ENCODE measurements at regions not wholly inside any gene's neighbourhood (a gene's known extent, or its start where the extent isn't known, plus 50 kb on each side); places are given as distances from the start of the nearest gene placed in this dataset.

DNA sequence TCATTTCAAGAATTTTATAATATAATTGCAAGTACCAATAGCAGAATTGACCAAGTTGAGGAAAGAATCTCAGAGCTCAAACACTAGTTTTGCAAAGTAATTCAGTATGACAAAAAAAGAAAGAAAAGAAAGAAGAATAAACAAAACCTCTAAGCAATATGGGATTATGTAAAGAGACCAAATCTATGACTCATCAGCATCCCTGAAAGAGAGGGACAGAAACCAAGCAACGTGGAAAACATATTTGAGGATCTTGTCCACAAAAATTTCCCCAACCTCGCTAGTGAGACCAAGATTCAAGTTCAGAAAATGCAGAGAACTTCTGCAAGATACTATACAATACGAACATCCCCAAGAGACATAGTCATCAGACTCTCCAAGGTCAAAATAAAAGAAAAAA lies 203.7 kb upstream of the DDI1 start:
- DNase-seq (ENCODE audit: low read depth), result no peak
- no peak overlapping the region for H3K4me3 ChIP-seq (ENCODE audit: control insufficient read depth, low read depth, low read length)
- TF ChIP-seq, protein P1, sequence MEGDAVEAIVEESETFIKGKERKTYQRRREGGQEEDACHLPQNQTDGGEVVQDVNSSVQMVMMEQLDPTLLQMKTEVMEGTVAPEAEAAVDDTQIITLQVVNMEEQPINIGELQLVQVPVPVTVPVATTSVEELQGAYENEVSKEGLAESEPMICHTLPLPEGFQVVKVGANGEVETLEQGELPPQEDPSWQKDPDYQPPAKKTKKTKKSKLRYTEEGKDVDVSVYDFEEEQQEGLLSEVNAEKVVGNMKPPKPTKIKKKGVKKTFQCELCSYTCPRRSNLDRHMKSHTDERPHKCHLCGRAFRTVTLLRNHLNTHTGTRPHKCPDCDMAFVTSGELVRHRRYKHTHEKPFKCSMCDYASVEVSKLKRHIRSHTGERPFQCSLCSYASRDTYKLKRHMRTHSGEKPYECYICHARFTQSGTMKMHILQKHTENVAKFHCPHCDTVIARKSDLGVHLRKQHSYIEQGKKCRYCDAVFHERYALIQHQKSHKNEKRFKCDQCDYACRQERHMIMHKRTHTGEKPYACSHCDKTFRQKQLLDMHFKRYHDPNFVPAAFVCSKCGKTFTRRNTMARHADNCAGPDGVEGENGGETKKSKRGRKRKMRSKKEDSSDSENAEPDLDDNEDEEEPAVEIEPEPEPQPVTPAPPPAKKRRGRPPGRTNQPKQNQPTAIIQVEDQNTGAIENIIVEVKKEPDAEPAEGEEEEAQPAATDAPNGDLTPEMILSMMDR (IDR thresholded peaks at IDR 0.05; ENCODE audit: control insufficient read depth, insufficient read depth, low read depth, low read length, missing control alignments), result no peak

DNA sequence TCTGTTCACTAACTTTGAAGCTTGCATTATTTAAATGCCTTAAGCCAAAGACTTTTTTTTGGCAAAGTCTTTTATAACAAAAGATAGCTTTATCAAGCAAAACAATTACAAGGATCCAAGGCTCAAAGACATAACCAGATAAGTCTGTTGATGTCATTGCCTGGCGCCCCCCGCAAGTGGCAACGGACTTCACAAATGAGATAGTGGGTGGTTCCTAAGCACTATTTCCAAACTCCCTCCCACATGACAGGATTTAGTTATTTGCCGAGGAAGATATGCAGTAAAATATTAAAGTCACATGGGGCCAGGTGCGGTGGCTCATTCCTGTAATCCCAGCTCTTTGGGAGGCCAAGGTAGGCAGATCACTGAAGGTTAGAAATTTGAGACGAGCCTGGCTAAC lies 194.2 kb upstream of the DDI1 start:
- no peak overlapping the region for H3K4me3 ChIP-seq (ENCODE audit: control insufficient read depth, low read depth, low read length)
- TF ChIP-seq, protein P1 (IDR thresholded peaks at IDR 0.05; ENCODE audit: control insufficient read depth, insufficient read depth, low read depth, low read length, missing control alignments), result no peak
- DNase-seq (ENCODE audit: low read depth), result no peak

DNA sequence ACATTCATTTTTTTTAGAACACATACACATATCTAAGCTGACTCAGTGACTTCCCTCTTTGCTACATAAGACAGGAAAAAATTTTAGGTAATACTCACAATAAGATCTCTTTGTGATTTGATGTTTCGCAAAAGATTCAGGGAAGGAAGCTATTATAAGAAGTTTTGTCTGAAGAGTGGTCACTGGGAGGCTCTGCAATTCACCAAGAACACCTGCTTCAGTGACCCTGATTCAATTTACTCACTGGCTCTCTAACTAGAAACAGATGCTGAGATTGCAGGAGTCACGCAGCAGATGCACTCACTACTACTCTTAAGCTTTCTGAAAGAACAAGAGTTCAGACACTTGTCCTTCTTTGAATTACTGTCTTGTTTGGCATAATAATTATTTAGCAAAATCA lies 193.6 kb upstream of the DDI1 start:
- TF ChIP-seq, protein P1 (IDR thresholded peaks at IDR 0.05; ENCODE audit: control insufficient read depth, insufficient read depth, low read depth, low read length, missing control alignments), result no peak
- no peak overlapping the region for H3K4me3 ChIP-seq (ENCODE audit: control insufficient read depth, low read depth, low read length)
- peak; percentile 53 for DNase-seq (ENCODE audit: low read depth)

DNA sequence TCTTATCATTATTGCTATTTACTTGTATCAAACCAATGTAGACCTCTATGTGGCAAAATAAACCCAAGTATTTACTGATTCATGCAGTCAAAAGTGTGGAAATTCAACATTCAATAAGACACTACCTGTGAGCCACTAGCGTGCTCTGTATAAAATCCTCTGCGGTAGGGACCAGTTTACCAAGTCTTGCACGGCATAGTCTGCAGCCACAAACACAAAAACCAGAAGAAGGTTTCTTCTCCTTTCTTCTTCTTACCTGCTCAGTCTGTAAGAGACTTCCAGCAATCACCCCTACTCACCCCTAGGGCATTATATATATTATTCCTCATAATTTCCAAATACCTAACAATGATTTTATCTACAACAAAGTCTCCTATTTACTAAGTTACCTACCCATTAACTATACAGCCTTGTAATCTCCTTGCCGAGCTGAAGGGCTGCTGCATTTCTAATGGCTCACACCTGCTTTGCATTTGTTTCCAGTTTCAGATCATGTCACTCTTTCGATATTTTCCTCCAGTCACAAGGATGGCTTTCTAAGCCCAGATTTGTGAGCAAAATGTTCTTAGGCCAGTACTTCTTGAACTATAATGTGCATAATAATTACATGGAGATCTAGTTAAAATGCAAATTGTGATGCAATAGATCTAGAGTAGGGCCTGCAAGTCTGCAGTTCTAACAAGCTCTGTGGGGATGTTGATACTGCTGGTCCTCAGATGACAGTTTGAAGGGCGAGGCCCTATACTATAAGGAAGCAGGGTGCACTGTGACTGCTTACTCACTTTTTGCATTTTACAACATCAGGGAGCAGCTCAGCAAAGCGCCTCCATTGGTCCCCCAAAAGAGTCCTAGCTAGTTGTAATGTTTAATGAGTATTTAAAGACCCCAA lies 191.9 kb upstream of the DDI1 start:
- H3K4me3 ChIP-seq (ENCODE audit: control insufficient read depth, low read depth, low read length), result no peak overlapping the region
- TF ChIP-seq, protein P1 (IDR thresholded peaks at IDR 0.05; ENCODE audit: control insufficient read depth, insufficient read depth, low read depth, low read length, missing control alignments), result no peak
- DNase-seq (ENCODE audit: low read depth), result no peak

DNA sequence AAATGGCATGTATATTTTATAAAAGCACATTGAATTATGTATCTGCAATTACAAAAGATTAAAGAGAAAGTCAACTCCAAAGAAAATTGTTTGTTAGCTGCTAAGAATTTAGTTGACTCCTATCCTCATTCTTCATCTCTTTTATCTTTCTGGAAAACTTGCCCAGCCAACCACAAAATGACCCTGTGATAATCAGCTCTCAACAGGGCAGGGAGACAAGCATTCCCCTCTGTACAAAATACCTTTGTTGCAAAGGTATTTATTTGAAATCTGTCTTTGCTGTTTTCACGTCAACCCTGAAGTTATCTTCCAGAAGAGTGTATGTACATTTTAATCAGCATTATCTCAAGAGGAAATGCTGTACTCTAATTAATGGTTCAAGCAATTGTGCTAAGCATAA lies 191.1 kb upstream of the DDI1 start:
- no peak overlapping the region for H3K4me3 ChIP-seq (ENCODE audit: control insufficient read depth, low read depth, low read length)
- TF ChIP-seq, protein P1 (IDR thresholded peaks at IDR 0.05; ENCODE audit: control insufficient read depth, insufficient read depth, low read depth, low read length, missing control alignments), result no peak
- no peak for DNase-seq (ENCODE audit: low read depth)

DNA sequence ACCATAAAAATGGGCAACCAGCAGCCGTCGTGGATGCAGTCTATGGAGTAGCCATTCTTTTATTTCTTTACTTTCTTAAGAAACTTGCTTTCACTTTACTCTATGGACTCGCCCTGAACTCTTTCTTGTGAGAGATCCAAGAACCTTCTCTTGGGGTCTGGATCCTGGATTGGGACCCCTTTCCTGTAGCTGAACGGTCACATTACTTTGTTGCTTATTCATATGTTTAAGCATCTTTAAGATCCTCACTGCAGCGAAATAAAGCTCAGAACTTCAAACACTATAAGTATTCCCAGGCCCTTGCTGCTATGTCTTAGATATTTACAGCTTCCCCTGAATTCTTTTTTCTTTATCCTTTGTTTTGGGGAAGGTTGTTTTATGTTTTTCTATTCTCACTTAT lies 187.8 kb upstream of the DDI1 start:
- TF ChIP-seq, protein P1 (IDR thresholded peaks at IDR 0.05; ENCODE audit: control insufficient read depth, insufficient read depth, low read depth, low read length, missing control alignments), result no peak
- DNase-seq (ENCODE audit: low read depth), result no peak
- H3K4me3 ChIP-seq (ENCODE audit: control insufficient read depth, low read depth, low read length), result no peak overlapping the region
